ENCODE measurements at regions not wholly inside any gene's neighbourhood (a gene's known extent, or its start where the extent isn't known, plus 50 kb on each side); places are given as distances from the start of the nearest gene placed in this dataset.

GRCh38 chr12:68465227-68465626, 133.1 kb upstream of the MDM1 start:
- Histone ChIP-seq H3K9me3 (no peaks in the 10 kb centered on the region), H3K4me3 (ENCODE audit: low read depth, low read length) (no peak overlapping the region), H3K36me3 (no peaks in the 10 kb centered on the region), H3K4me1 (no peaks in the 10 kb centered on the region), H3K27me3 (no peaks in the 10 kb centered on the region; the same call in 1 of the 2 replicates)
- no peak for DNase-seq
- TF ChIP-seq, protein P1, sequence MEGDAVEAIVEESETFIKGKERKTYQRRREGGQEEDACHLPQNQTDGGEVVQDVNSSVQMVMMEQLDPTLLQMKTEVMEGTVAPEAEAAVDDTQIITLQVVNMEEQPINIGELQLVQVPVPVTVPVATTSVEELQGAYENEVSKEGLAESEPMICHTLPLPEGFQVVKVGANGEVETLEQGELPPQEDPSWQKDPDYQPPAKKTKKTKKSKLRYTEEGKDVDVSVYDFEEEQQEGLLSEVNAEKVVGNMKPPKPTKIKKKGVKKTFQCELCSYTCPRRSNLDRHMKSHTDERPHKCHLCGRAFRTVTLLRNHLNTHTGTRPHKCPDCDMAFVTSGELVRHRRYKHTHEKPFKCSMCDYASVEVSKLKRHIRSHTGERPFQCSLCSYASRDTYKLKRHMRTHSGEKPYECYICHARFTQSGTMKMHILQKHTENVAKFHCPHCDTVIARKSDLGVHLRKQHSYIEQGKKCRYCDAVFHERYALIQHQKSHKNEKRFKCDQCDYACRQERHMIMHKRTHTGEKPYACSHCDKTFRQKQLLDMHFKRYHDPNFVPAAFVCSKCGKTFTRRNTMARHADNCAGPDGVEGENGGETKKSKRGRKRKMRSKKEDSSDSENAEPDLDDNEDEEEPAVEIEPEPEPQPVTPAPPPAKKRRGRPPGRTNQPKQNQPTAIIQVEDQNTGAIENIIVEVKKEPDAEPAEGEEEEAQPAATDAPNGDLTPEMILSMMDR (IDR thresholded peaks at IDR 0.05; ENCODE audit: low read depth, low read length), result no peak

DNA sequence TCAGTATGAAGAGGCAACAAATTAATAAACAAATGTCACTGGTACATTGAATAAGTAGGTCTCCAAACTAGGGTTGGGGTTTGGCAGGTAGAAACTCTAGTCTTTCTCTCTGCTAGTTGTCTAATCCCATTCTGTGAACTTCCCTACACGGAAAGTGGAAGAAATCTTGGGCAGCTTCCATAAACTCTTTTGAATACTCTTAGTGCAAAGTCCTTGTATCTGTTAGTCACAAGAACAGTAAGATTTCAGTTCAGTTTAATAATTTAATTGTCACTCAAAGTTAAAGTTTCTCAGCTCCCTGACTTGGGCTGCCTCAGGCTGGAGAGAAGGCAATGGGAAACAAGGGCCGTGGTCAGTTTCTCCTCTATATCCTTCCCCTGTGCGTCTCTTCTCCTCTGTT, 135.4 kb upstream of the MDM1 start:
- Histone ChIP-seq H3K4me1 (no peaks in the 10 kb centered on the region), H3K36me3 (no peaks in the 10 kb centered on the region), H3K9me3 (no peaks in the 10 kb centered on the region), H3K27me3 (no peaks in the 10 kb centered on the region; the same call in 1 of the 2 replicates), H3K4me3 (ENCODE audit: low read depth, low read length) (no peak overlapping the region)
- no peak for DNase-seq
- TF ChIP-seq, protein P1 (IDR thresholded peaks at IDR 0.05; ENCODE audit: low read depth, low read length), result no peak

DNA sequence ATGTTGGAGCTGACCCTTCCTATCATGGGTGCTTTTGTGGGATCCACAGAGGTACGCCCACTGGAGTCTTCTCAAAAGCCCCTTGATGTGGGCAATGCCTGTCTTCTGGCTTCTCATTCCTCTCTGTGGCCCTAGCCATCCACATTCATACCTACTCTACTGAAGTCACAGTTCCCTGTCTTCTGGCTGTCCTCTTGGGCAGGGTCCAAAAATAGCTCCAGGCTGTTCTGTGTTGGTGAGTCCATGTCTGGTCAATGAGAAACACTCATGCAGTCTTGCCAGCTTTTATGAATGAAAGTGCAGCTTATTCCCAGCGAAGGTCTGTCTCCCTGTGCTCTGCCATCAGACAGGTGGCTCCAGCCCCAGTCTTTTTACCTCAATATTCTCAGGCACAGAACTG, 135.9 kb upstream of the MDM1 start:
- H3K4me3 ChIP-seq (ENCODE audit: low read depth, low read length), result no peak overlapping the region
- no peaks in the 10 kb centered on the region; the same call in 1 of the 2 replicates for H3K27me3 ChIP-seq
- H3K36me3 ChIP-seq, result no peaks in the 10 kb centered on the region
- DNase-seq, result no peak
- TF ChIP-seq, protein P1 (IDR thresholded peaks at IDR 0.05; ENCODE audit: low read depth, low read length), result no peak
- no peaks in the 10 kb centered on the region for H3K4me1 ChIP-seq
- H3K9me3 ChIP-seq, result no peaks in the 10 kb centered on the region

GRCh38 chr12:68469113-68469512, 137.0 kb upstream of the MDM1 start:
- no peak overlapping the region for H3K4me3 ChIP-seq (ENCODE audit: low read depth, low read length)
- no peaks in the 10 kb centered on the region for H3K36me3 ChIP-seq
- H3K4me1 ChIP-seq, result no peaks in the 10 kb centered on the region
- H3K9me3 ChIP-seq, result no peaks in the 10 kb centered on the region
- TF ChIP-seq, protein P1 (IDR thresholded peaks at IDR 0.05; ENCODE audit: low read depth, low read length), result no peak
- no peaks in the 10 kb centered on the region; the same call in 1 of the 2 replicates for H3K27me3 ChIP-seq
- DNase-seq, result no peak

DNA sequence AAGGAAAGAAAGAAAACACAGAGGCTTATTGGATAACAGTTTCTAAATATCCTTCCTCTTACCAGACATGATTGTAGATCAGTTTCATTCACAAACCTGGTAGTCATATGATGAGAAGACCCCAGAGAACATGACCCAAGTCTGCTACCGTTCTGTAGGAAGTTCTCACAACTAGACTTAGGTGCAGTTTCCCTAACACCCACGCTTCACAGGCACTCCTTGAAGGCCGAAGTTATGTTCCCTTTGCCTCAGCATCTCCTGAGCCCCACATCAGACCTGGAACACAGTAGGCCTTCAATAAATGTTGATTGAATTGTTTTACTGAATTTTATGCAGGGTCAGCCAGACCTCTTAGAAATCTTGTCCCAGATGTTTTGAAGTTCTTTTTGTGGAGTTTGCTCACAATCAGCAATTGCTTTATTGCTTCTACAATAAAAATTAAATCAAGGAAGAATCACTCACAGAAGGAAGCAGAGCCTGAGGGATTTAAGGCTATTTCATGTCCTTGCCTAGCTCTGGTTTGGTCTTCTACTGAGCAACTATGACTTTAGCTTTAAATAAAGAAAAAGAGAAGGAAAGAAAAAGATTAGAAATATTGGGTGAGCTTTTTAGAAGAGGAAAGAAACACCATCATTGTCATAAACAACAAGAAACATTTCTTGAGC, 138.6 kb upstream of the MDM1 start:
- Histone ChIP-seq H3K36me3 (no peaks in the 10 kb centered on the region), H3K27me3 (no peaks in the 10 kb centered on the region; the same call in 1 of the 2 replicates), H3K4me3 (ENCODE audit: low read depth, low read length) (no peak overlapping the region), H3K9me3 (no peaks in the 10 kb centered on the region), H3K4me1 (no peaks in the 10 kb centered on the region)
- TF ChIP-seq, protein P1 (IDR thresholded peaks at IDR 0.05; ENCODE audit: low read depth, low read length), result no peak
- no peak for DNase-seq

DNA sequence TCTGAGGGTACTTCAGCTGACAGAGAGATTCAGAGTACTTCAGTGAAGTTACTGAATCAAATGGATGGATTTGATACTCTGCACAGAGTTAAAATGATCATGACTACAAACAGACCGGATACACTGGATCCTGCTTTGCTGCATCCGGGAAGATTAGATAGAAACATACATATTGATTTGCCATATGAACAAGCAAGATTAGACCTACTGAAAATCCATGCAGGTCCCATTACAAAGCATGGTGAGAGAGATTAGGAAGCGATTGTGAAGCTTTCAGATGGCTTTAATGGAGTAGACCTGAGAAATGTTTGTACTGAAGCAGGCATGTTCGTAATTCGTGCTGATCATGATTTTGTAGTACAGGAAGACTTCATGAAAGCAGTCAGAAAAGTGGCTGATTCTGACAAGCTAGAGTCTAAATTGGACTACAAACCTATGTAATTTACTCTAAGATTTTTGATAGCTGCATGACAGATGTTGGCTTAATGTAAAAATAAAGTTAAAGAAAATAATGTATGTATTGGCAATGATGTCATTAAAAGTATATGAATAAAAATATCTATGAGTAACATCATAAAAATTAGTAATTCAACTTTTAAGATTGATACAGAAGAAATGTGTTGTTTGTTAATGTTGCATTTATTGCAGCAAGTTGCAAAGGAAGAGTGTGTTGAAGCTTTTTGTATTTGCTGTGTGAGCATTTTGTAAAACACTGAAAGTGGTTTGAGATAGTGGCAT, 136.1 kb upstream of the RAP1B start:
- TF ChIP-seq, protein P1 (IDR thresholded peaks at IDR 0.05; ENCODE audit: low read depth, low read length), result no peak
- H3K4me1 ChIP-seq, result no peaks in the 10 kb centered on the region
- no peaks in the 10 kb centered on the region for H3K36me3 ChIP-seq
- H3K9me3 ChIP-seq, result no peaks in the 10 kb centered on the region
- DNase-seq, result no peak
- H3K4me3 ChIP-seq (ENCODE audit: low read depth, low read length), result no peak overlapping the region
- H3K27me3 ChIP-seq, result no peaks in the 10 kb centered on the region

Measured in BE2C (cell line).